Transverse colon (tissue), 4 donors: ENCODE measurements at regions not wholly inside any gene's neighbourhood (a gene's known extent, or its start where the extent isn't known, plus 50 kb on each side); places are given as distances from the start of the nearest gene placed in this dataset.

Source experiments
- DNase-seq: peaks from one replicate; pipeline ENCODE4 v3.0.0-alpha.2; 2019
- H3K27ac ChIP-seq, 4 donors: fragments of 200-600 bp; sonication (generic); 2 replicates each; pipeline ENCODE4 v1.5.1; 2016 to 2018; ENCODE audit warnings: inconsistent platforms in 4 of 4
- H3K27me3 ChIP-seq: fragments of 200-600 bp; sonication (generic); 2 replicates; pipeline ENCODE4 v1.5.1; 2017; ENCODE audit warnings: inconsistent platforms
- H3K36me3 ChIP-seq, 4 donors: fragments of 200-600 bp; sonication (generic); 2 replicates each; pipeline ENCODE4 v1.5.1; 2017 to 2019; ENCODE audit warnings: inconsistent platforms in 4 of 4
- H3K4me1 ChIP-seq, 4 donors: fragments of 200-600 bp; sonication (generic); 2 replicates each; pipeline ENCODE4 v1.5.1; 2017 to 2020; ENCODE audit warnings: inconsistent platforms in 4 of 4
- H3K4me3 ChIP-seq, 4 donors: fragments of 200-600 bp; sonication (generic); 1 replicate in 1 of 4; 2 replicates in 3 of 4; pipeline versions ENCODE4 v1.5.1 to v1.6.1; 2017 to 2019; ENCODE audit warnings: inconsistent platforms in 4 of 4
- H3K9me3 ChIP-seq, 2 donors: fragments of 200-600 bp; sonication (generic); 2 replicates each; pipeline ENCODE4 v1.5.1; 2017 to 2019; ENCODE audit warnings: inconsistent platforms in 2 of 2
- EP300 ChIP-seq: sonication (generic); formaldehyde crosslinking; IDR thresholded peaks from one replicate; pipeline ENCODE4 v1.6.1; 2017; ENCODE audit warnings: antibody characterized with exemption, low read depth
- POLR2A ChIP-seq: fragments of 450-650 bp; IDR thresholded peaks from one replicate; pipeline ENCODE4 v1.6.1; 2016; ENCODE audit warnings: antibody characterized with exemption, mild to moderate bottlenecking, moderate library complexity
- POLR2AphosphoS5 ChIP-seq, 3 donors: sonication (generic); formaldehyde crosslinking; IDR thresholded peaks; one replicate each; pipeline ENCODE4 v1.6.1; 2016; ENCODE audit warnings: antibody characterized with exemption in 3 of 3
- WGBS, 2 donors: methylation state at CpG; one replicate each; pipeline ENCODE4 v1.1.5; 2018; ENCODE audit warnings: low coverage in 1 of 2; 5-methylcytosine and 5-hydroxymethylcytosine counted together
- in situ Hi-C, 4 donors: fragments of 200-750 bp; cut with MboI; loops; one replicate each; pipeline versions ENCODE4 v1.15.0 to v1.15.1; 2017; ENCODE audit warnings: low sequenced_read_pairs in 3 of 4, low pct_ligation_motif_present in 1 of 4, low pct_unique_long_range_greater_than_20kb in 1 of 4
- intact Hi-C: fragments of 100-400 bp; cut with DNase I; formaldehyde crosslinking; loops from one replicate; pipeline ENCODE4 v1.15.1; 2023; ENCODE audit warnings: low total_unique reads
- TF ChIP-seq, protein P1 (sequence below), 5 experiments: fragments of 200-600 bp in 3 of 5; fragments of 450-650 bp in 2 of 5; sonication (generic) in 3 of 5; IDR thresholded peaks; 1 replicate in 2 of 5; 2 replicates in 3 of 5; pipeline ENCODE4 v1.5.1; 2016 to 2017; ENCODE audit warnings: antibody characterized with exemption in 5 of 5, inconsistent platforms in 3 of 5, mild to moderate bottlenecking in 2 of 5, moderate library complexity in 1 of 5

DNA sequence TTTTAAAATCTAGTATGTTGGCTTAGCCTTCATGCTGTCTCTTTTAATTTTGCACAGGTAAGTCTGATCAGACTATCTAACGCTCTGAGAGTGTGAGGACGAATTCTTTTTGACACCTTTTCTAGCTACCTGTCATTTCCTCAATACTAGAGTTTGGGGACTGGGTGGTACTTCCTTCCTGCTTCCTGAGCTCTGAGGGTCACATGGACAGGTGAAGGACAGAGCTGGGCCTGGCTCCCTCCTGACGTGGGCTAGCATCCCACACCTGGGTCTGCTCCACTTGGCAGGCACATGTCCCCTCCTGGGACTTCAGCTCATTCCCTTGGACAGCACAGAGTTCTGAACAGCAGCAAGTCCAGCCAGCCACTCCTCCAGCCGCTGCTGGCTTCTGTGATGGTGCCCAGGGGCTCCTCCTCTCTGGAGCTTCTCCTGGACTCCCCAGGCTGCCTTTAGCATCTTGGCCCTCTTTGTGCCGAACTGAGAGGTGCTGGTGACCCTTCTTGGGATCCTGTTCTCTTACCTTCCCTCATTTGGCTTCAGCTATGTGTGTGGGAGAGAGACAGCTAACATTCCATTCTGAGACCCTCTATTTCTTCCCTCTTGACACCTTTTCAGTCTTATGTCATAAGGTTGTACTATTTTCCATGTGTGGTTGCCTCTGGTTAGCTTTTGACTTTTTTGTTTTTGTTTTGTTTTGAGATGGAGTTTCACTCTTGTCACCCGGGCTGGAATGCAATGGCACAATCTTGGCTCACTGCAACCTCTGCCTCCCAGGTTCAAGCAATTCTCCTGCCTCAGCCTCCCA lies 106.9 kb downstream of the B3GNT2 start:
- no peaks in the 10 kb centered on the region for H3K27me3 ChIP-seq
- DNase-seq, result no peak
- WGBS, 2 donors, result 75 to 81% methylated on average over 2 to 6 of the region's 6 CpGs
- H3K4me3 ChIP-seq, result no peak overlapping the region
- H3K4me1 ChIP-seq, result peaks cover 5 to 39% (median 35%) of the 10 kb centered on the region in 4 donors
- in situ Hi-C loops (no loop called here), intact Hi-C loops (no loop called here)
- H3K27ac ChIP-seq, result no peak overlapping the region
- no peaks in the 10 kb centered on the region for H3K9me3 ChIP-seq
- no peaks in the 10 kb centered on the region for H3K36me3 ChIP-seq
- TF ChIP-seq POLR2A (no peak), EP300 (no peak), POLR2AphosphoS5 (IDR thresholded peaks at IDR 0.05) (no peak)
- TF ChIP-seq, protein P1, sequence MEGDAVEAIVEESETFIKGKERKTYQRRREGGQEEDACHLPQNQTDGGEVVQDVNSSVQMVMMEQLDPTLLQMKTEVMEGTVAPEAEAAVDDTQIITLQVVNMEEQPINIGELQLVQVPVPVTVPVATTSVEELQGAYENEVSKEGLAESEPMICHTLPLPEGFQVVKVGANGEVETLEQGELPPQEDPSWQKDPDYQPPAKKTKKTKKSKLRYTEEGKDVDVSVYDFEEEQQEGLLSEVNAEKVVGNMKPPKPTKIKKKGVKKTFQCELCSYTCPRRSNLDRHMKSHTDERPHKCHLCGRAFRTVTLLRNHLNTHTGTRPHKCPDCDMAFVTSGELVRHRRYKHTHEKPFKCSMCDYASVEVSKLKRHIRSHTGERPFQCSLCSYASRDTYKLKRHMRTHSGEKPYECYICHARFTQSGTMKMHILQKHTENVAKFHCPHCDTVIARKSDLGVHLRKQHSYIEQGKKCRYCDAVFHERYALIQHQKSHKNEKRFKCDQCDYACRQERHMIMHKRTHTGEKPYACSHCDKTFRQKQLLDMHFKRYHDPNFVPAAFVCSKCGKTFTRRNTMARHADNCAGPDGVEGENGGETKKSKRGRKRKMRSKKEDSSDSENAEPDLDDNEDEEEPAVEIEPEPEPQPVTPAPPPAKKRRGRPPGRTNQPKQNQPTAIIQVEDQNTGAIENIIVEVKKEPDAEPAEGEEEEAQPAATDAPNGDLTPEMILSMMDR (IDR thresholded peaks at IDR 0.05), result no peak

DNA sequence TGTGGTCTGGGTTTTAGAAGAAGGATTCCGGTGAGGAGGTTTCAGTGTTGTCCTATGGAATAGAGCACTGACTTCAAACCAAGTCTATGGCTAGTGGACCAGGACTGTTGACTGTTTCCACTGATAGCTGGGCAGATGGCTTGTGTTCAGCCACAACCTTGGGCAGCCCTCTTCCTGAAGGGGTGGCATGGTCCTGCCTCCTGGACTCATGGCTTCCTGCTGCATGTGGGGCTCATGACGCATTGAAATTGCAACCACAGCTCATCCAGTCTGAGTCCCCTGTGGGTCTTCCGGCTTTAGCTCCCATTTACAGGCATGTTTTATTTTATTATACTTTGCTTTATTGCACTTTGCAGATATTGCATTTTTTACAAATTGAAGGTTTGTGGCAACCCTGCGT lies 105.0 kb downstream of the B3GNT2 start:
- intact Hi-C loops (no loop called here), in situ Hi-C loops (no loop called here)
- WGBS, 2 donors, result 56 to 72% methylated on average over 2 to 4 of the region's 4 CpGs
- no peak overlapping the region for H3K27ac ChIP-seq
- no peaks in the 10 kb centered on the region for H3K9me3 ChIP-seq
- no peaks in the 10 kb centered on the region for H3K27me3 ChIP-seq
- DNase-seq, result no peak
- H3K4me3 ChIP-seq, result no peak overlapping the region
- TF ChIP-seq POLR2AphosphoS5 (IDR thresholded peaks at IDR 0.05) (no peak), POLR2A (no peak), EP300 (no peak)
- TF ChIP-seq, protein P1 (IDR thresholded peaks at IDR 0.05), result no peak
- peaks cover 5 to 36% (median 27%) of the 10 kb centered on the region in 4 donors for H3K4me1 ChIP-seq
- no peaks in the 10 kb centered on the region for H3K36me3 ChIP-seq

DNA sequence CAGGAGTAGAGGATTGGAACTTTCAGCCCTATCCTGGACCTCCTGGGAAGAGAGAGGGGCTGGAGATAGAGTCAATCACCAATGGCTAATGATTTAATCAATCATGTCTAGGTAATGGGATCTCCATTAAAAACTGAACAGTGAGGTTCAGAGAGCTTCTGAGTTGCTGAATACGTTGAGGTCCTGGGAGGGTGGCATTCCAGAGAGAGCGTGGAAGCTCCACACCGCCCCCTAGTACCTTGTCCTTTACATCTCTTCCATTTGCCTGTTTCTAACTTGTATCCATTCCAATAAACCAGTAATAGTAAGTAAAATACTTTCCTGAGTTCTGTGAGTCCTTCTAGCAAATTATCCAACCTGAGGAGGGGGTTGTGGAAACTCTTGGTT lies 101.7 kb downstream of the B3GNT2 start:
- H3K27ac ChIP-seq, result no peak overlapping the region
- TF ChIP-seq EP300 (no peak), POLR2AphosphoS5 (IDR thresholded peaks at IDR 0.05) (no peak), POLR2A (no peak)
- TF ChIP-seq, protein P1 (IDR thresholded peaks at IDR 0.05), result no peak
- no peaks in the 10 kb centered on the region for H3K9me3 ChIP-seq
- WGBS, 2 donors, result 82 to 100% methylated on average over 2 to 3 of the region's 3 CpGs
- intact Hi-C loops, result no loop called here
- H3K4me1 ChIP-seq, result peaks cover 18 to 44% (median 31%) of the 10 kb centered on the region in 4 donors
- no peak for DNase-seq
- in situ Hi-C loops, result no loop called here
- H3K27me3 ChIP-seq, result no peaks in the 10 kb centered on the region
- H3K4me3 ChIP-seq, result no peak overlapping the region
- no peaks in the 10 kb centered on the region for H3K36me3 ChIP-seq

DNA sequence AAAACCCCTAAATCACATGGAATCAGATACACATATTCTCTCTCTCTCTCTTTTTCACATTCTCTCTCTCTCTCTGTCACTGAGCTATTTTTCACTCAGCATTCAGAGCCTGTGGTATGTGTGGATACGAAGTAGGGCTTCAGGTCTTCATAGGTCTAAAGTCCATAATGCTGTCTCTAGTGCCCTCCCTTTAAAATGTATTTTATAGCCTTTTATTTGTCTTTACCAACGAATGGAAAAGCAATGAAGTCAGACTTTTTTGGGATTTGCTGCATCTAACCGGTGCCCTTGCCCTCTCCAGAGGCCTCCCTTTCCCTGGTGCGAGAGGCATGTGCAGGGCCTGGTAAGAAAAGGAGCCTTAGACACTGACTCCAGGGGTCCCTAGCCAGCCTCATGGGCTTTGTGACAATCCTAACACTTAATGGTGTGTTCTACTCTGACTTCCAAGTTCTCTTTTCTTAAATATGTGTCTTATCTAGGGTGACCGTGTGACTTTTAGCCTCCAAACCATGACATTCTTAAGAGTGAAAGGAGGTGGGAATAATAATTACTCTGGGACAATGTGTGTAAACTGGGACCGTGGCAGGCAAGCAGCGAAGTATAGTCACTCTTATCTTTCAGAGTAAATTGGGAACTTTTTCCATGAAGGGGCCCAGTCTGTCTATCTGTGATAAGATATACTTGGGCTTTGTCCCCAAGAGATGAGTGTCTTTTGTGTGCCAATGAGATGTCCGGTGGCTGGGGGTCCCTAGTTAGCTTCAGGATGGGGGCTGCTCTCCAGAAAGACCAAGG lies 101.1 kb downstream of the B3GNT2 start:
- Histone ChIP-seq H3K27ac (peak overlapping the region in 1 of 4 donors; percentile 23), H3K4me3 (no peak overlapping the region), H3K36me3 (no peaks in the 10 kb centered on the region), H3K27me3 (no peaks in the 10 kb centered on the region), H3K9me3 (no peaks in the 10 kb centered on the region), H3K4me1 (peaks cover 21 to 50% (median 37%) of the 10 kb centered on the region in 4 donors)
- DNase-seq, result no peak
- intact Hi-C loops (no loop called here), in situ Hi-C loops (no loop called here)
- 42 to 68% methylated on average over 5 to 8 of the region's 8 CpGs for WGBS, 2 donors
- TF ChIP-seq EP300, result no peak
- TF ChIP-seq, protein P1 (IDR thresholded peaks at IDR 0.05), result no peak
